GM23338 (cell line): ENCODE measurements at regions not wholly inside any gene's neighbourhood (a gene's known extent, or its start where the extent isn't known, plus 50 kb on each side); places are given as distances from the start of the nearest gene placed in this dataset.

Experiments
- ATAC-seq: fragments of 200-7000 bp; cut with Tn5 transposase; 3 replicates; pipeline ENCODE4 v1.9.1; 2020
- DNase-seq: peaks from one replicate; pipeline ENCODE4 v3.0.0-alpha.2; 2015; ENCODE audit warnings: low spot score
- H2AFZ ChIP-seq: fragments of 200-600 bp; sonication (generic); 2 replicates; pipeline ENCODE4 v1.8.0; 2016; ENCODE audit warnings: antibody characterized with exemption, mild to moderate bottlenecking, moderate library complexity
- H3F3A ChIP-seq: fragments of 200-600 bp; sonication (generic); replicated peaks from 2 replicates; pipeline ENCODE4 v1.8.0; 2017; ENCODE audit warnings: antibody characterized with exemption, mixed run types, low read depth
- H3K27ac ChIP-seq: fragments of 200-600 bp; sonication (generic); 2 replicates; pipeline ENCODE4 v1.6.1; 2016; ENCODE audit warnings: low read depth
- H3K27me3 ChIP-seq: fragments of 200-600 bp; sonication (generic); 2 replicates; pipeline ENCODE4 v1.8.0; 2016; ENCODE audit warnings: mild to moderate bottlenecking, mixed run types, moderate library complexity; ENCODE audit not compliant: insufficient read depth
- H3K36me3 ChIP-seq: fragments of 200-600 bp; sonication (generic); 2 replicates; pipeline ENCODE4 v1.8.0; 2016; ENCODE audit warnings: mild to moderate bottlenecking; ENCODE audit not compliant: insufficient read depth
- H3K4me1 ChIP-seq: fragments of 200-600 bp; sonication (generic); 2 replicates; pipeline ENCODE4 v1.8.0; 2016; ENCODE audit warnings: mild to moderate bottlenecking, moderate library complexity; ENCODE audit not compliant: insufficient read depth
- H3K4me2 ChIP-seq: fragments of 200-600 bp; sonication (generic); 2 replicates; pipeline ENCODE4 v1.7.1; 2017; ENCODE audit warnings: mixed run types
- H3K4me3 ChIP-seq: fragments of 200-600 bp; sonication (generic); 2 replicates; pipeline ENCODE4 v1.6.1; 2016; ENCODE audit warnings: mixed run types
- H3K79me2 ChIP-seq: fragments of 200-600 bp; sonication (generic); replicated peaks from 2 replicates; pipeline ENCODE4 v1.8.0; 2017; ENCODE audit warnings: mild to moderate bottlenecking; ENCODE audit not compliant: insufficient read depth
- H3K9me2 ChIP-seq: fragments of 200-600 bp; sonication (generic); 2 replicates; pipeline ENCODE4 v1.8.0; 2017; ENCODE audit not compliant: insufficient read depth
- H4K20me1 ChIP-seq: fragments of 200-600 bp; sonication (generic); replicated peaks from 2 replicates; pipeline ENCODE4 v1.8.0; 2017; ENCODE audit warnings: mild to moderate bottlenecking; ENCODE audit not compliant: insufficient read depth
- H3K27ac Mint-ChIP-seq: 2 replicates; pipeline ENCODE4 v1.8.0; 2020; ENCODE audit warnings: inconsistent platforms, mild to moderate bottlenecking, moderate library complexity, mixed read lengths
- H3K27me3 Mint-ChIP-seq: 3 replicates; pipeline ENCODE4 v1.8.0; 2022; ENCODE audit warnings: low read depth, mild to moderate bottlenecking, moderate library complexity, mixed read lengths, inconsistent platforms; ENCODE audit not compliant: insufficient read depth, poor library complexity
- H3K36me3 Mint-ChIP-seq: 3 replicates; pipeline ENCODE4 v1.8.0; 2021; ENCODE audit warnings: low read depth, mild to moderate bottlenecking, inconsistent platforms, moderate library complexity, mixed read lengths
- H3K4me1 Mint-ChIP-seq: 3 replicates; pipeline ENCODE4 v1.8.0; 2020; ENCODE audit warnings: mild to moderate bottlenecking, inconsistent platforms, mixed read lengths
- H3K4me3 Mint-ChIP-seq: 3 replicates; pipeline ENCODE4 v1.8.0; 2021; ENCODE audit warnings: moderate library complexity, mild to moderate bottlenecking, inconsistent platforms, mixed read lengths
- H3K9me3 Mint-ChIP-seq: 3 replicates; pipeline ENCODE4 v1.8.0; 2020; ENCODE audit warnings: moderate library complexity, mild to moderate bottlenecking, inconsistent platforms, mixed read lengths
- CREB1 ChIP-seq: fragments of 250-450 bp; sonication (Bioruptor Pico); IDR thresholded peaks from 2 replicates; pipeline ENCODE4 v1.5.0; 2020; ENCODE audit warnings: low read depth, mild to moderate bottlenecking, moderate library complexity
- JUNB ChIP-seq: IDR thresholded peaks from one replicate; pipeline ENCODE4 v1.6.1; 2016; ENCODE audit warnings: antibody characterized with exemption; ENCODE audit not compliant: unreplicated experiment
- ZNF331 ChIP-seq: fragments of 250-450 bp; sonication (Bioruptor Pico); IDR thresholded peaks from 2 replicates; pipeline ENCODE4 v1.5.0; 2020; ENCODE audit warnings: low read depth, mild to moderate bottlenecking, moderate library complexity
- TF ChIP-seq, protein P1 (sequence below): fragments of 250-450 bp; sonication (Bioruptor Pico); IDR thresholded peaks from 2 replicates; pipeline ENCODE4 v1.5.0; 2020; ENCODE audit warnings: mild to moderate bottlenecking, moderate library complexity
- TF ChIP-seq, protein P2 (sequence below): IDR thresholded peaks from one replicate; pipeline ENCODE4 v1.6.1; 2018; ENCODE audit warnings: antibody characterized with exemption; ENCODE audit not compliant: unreplicated experiment
- TF ChIP-seq, protein P3 (sequence below): IDR thresholded peaks from 2 replicates; pipeline ENCODE4 v1.6.1; 2016; ENCODE audit warnings: antibody characterized with exemption

- TF ChIP-seq, protein P1, sequence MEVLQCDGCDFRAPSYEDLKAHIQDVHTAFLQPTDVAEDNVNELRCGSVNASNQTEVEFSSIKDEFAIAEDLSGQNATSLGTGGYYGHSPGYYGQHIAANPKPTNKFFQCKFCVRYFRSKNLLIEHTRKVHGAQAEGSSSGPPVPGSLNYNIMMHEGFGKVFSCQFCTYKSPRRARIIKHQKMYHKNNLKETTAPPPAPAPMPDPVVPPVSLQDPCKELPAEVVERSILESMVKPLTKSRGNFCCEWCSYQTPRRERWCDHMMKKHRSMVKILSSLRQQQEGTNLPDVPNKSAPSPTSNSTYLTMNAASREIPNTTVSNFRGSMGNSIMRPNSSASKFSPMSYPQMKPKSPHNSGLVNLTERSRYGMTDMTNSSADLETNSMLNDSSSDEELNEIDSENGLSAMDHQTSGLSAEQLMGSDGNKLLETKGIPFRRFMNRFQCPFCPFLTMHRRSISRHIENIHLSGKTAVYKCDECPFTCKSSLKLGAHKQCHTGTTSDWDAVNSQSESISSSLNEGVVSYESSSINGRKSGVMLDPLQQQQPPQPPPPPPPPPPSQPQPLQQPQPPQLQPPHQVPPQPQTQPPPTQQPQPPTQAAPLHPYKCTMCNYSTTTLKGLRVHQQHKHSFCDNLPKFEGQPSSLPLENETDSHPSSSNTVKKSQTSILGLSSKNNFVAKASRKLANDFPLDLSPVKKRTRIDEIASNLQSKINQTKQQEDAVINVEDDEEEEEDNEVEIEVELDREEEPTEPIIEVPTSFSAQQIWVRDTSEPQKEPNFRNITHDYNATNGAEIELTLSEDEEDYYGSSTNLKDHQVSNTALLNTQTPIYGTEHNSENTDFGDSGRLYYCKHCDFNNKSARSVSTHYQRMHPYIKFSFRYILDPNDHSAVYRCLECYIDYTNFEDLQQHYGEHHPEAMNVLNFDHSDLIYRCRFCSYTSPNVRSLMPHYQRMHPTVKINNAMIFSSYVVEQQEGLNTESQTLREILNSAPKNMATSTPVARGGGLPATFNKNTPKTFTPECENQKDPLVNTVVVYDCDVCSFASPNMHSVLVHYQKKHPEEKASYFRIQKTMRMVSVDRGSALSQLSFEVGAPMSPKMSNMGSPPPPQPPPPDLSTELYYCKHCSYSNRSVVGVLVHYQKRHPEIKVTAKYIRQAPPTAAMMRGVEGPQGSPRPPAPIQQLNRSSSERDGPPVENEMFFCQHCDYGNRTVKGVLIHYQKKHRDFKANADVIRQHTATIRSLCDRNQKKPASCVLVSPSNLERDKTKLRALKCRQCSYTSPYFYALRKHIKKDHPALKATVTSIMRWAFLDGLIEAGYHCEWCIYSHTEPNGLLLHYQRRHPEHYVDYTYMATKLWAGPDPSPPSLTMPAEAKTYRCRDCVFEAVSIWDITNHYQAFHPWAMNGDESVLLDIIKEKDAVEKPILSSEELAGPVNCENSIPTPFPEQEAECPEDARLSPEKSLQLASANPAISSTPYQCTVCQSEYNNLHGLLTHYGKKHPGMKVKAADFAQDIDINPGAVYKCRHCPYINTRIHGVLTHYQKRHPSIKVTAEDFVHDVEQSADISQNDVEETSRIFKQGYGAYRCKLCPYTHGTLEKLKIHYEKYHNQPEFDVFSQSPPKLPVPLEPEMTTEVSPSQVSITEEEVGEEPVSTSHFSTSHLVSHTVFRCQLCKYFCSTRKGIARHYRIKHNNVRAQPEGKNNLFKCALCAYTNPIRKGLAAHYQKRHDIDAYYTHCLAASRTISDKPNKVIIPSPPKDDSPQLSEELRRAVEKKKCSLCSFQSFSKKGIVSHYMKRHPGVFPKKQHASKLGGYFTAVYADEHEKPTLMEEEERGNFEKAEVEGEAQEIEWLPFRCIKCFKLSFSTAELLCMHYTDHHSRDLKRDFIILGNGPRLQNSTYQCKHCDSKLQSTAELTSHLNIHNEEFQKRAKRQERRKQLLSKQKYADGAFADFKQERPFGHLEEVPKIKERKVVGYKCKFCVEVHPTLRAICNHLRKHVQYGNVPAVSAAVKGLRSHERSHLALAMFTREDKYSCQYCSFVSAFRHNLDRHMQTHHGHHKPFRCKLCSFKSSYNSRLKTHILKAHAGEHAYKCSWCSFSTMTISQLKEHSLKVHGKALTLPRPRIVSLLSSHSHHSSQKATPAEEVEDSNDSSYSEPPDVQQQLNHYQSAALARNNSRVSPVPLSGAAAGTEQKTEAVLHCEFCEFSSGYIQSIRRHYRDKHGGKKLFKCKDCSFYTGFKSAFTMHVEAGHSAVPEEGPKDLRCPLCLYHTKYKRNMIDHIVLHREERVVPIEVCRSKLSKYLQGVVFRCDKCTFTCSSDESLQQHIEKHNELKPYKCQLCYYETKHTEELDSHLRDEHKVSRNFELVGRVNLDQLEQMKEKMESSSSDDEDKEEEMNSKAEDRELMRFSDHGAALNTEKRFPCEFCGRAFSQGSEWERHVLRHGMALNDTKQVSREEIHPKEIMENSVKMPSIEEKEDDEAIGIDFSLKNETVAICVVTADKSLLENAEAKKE (CRISPR knock-in tag): no peak
- TF ChIP-seq JUNB (no peak), CREB1 (CRISPR knock-in tag) (no peak), ZNF331 (CRISPR knock-in tag) (no peak)
Observed at GRCh38 chr1:88140325-88140724, 543.7 kb upstream of the PKN2 start (continued).

DNA sequence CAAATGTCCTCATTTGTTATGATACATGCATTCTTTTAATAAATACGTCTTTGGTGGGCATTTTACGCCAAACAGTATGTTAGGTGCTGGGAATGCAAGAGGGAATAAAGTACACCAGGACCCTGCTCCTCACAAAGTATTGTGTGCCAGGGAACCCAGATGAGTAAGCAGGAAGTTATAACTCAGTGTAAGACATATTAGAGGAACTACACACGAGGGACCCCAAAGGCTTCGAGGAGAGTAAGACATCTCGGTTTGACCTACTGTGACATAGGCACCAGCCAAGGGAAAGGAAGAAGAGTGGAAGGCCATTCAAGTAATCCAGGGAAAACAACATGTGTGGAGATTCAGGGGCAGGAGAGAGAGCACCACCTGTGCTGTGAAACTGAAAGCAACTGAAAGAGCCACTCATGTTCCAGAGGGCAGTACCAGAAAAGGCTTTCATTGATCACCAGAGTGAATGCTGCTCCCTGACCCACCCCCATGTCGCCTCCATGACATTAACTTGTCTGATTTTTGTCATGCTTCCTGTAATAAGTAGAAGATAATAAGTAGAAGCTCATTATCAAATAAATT lies 542.5 kb upstream of the PKN2 start:
- H3K4me3 ChIP-seq: no peak overlapping the region
- ATAC-seq (no peak), DNase-seq (no peak)
- H3K79me2 ChIP-seq: no peaks in the 10 kb centered on the region
- no peaks in the 10 kb centered on the region for H4K20me1 ChIP-seq
- Mint-ChIP-seq H3K27me3 (no peaks in the 10 kb centered on the region), H3K4me1 (peaks cover 20% of the 10 kb centered on the region), H3K9me3 (no peaks in the 10 kb centered on the region), H3K36me3 (no peaks in the 10 kb centered on the region), H3K4me3 (no peak overlapping the region), H3K27ac (no peak overlapping the region)
- no peaks in the 10 kb centered on the region for H3K27me3 ChIP-seq
- peaks cover 17% of the 10 kb centered on the region for H3K4me1 ChIP-seq
- H2AFZ ChIP-seq: no peak overlapping the region; the same call in 1 of the 2 replicates
- H3K27ac ChIP-seq: no peak overlapping the region
- H3K9me2 ChIP-seq: no peaks in the 10 kb centered on the region
- no peaks in the 10 kb centered on the region for H3K36me3 ChIP-seq
- peak overlapping the region; percentile 21; the same call in 1 of the 2 replicates for H3K4me2 ChIP-seq
- H3F3A ChIP-seq: no peaks in the 10 kb centered on the region
- TF ChIP-seq, protein P2, sequence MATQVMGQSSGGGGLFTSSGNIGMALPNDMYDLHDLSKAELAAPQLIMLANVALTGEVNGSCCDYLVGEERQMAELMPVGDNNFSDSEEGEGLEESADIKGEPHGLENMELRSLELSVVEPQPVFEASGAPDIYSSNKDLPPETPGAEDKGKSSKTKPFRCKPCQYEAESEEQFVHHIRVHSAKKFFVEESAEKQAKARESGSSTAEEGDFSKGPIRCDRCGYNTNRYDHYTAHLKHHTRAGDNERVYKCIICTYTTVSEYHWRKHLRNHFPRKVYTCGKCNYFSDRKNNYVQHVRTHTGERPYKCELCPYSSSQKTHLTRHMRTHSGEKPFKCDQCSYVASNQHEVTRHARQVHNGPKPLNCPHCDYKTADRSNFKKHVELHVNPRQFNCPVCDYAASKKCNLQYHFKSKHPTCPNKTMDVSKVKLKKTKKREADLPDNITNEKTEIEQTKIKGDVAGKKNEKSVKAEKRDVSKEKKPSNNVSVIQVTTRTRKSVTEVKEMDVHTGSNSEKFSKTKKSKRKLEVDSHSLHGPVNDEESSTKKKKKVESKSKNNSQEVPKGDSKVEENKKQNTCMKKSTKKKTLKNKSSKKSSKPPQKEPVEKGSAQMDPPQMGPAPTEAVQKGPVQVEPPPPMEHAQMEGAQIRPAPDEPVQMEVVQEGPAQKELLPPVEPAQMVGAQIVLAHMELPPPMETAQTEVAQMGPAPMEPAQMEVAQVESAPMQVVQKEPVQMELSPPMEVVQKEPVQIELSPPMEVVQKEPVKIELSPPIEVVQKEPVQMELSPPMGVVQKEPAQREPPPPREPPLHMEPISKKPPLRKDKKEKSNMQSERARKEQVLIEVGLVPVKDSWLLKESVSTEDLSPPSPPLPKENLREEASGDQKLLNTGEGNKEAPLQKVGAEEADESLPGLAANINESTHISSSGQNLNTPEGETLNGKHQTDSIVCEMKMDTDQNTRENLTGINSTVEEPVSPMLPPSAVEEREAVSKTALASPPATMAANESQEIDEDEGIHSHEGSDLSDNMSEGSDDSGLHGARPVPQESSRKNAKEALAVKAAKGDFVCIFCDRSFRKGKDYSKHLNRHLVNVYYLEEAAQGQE: no peak
- TF ChIP-seq, protein P3, sequence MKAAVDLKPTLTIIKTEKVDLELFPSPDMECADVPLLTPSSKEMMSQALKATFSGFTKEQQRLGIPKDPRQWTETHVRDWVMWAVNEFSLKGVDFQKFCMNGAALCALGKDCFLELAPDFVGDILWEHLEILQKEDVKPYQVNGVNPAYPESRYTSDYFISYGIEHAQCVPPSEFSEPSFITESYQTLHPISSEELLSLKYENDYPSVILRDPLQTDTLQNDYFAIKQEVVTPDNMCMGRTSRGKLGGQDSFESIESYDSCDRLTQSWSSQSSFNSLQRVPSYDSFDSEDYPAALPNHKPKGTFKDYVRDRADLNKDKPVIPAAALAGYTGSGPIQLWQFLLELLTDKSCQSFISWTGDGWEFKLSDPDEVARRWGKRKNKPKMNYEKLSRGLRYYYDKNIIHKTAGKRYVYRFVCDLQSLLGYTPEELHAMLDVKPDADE: no peak
